ENCODE measurements at regions not wholly inside any gene's neighbourhood (a gene's known extent, or its start where the extent isn't known, plus 50 kb on each side); places are given as distances from the start of the nearest gene placed in this dataset.
"Not testable (repeated sequence)": the region's sequence is repeated elsewhere in the genome, so short reads cannot be mapped to it uniquely, and the experiment has no call there.

DNA sequence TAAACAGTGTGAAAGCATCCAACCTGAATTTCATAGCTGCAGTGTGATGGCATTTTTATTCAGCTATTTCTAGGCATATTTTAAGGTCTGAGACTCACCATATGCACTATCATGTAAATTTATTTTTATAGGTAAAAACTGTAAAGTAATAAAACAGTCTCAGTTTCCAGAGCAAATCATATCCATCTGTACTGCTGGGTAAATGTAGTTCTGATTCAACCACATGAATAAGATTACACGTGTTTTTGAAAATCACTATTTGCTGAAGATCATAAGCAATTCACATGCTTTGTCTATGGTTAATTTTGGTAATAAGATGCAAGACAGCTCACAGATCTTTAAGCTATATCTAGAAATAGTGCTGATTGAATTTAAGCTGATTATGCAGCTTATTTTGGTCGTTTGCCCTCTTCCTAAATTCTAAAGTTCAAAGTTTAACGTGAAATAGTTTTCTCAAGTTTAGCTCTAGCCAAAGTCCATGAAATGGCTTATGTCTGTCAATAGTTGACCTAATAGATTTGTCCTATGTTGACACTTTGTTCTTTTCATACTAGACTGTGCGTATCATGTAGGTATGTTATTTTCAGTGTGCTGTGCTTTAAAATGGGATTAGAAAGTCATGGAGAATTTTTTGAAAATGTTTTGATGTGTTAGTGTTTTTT, 489.0 kb downstream of the USP25 start:
- no peak for DNase-seq

DNA sequence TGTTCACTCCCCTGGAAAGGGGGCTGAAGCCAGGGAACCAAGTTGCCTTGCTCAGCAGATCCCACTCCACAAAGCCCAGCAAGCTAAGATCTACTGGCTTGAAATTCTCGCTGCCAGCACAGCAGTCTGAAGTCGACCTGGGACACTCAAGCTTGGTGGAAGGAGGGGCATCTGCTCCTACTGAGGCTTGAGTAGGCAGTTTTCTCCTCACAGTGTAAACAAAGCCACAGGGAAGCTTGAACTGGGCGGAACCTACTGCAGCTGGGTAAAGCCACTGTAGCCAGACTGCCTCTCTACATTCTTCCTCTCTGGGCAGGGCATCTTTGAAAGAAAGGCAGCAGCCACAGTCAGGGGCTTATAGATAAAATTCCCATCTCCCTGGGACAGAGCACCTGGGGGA, 495.0 kb downstream of the USP25 start:
- not testable (repeated sequence) for DNase-seq

DNA sequence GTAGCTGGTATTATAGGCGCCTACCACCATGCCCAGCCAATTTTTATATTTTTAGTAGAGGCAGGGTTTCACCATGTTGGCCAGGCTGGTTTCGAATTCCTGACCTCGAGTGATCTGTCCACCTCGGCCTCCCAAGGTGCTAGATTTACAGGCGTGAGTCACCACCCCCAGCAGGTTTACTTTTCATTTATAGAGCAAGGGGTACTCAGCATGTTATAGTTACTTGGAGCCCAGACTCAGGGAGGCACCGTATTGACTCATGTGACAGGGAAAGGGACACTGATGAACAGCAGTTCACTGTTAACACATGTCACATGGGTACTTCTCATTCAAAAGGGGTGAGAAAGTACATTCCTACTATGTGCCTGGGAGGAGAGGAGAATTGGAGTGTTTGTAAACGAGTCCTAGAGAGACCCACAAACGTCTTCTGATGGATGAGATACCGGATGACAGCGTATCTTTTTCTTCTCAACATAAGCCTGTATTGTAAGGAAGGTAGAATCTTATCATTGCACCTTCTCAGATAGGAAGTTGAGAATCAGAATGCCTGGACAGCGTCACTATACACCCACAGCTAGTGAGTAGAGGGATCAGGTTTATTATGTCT, 510.0 kb downstream of the USP25 start:
- no peak for DNase-seq

DNA sequence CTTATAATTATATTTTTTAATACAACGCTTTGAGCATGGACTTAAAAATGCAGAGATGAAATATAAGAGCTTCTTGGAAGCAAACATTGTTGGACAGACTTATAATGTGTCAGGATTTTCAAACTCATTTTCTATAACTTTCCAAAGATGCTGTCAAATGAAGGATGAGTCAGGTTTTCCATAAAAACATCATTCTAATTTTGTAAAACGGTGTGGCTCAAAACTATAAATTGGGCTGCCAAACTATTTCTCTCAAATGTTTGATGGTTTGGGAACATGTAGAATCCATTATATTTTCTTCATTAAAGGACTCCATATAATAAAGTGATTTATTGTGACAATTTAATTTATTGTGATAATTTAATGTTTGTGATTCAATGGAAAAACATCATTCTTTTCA, 511.2 kb downstream of the USP25 start:
- peak; percentile 32 for DNase-seq

DNA sequence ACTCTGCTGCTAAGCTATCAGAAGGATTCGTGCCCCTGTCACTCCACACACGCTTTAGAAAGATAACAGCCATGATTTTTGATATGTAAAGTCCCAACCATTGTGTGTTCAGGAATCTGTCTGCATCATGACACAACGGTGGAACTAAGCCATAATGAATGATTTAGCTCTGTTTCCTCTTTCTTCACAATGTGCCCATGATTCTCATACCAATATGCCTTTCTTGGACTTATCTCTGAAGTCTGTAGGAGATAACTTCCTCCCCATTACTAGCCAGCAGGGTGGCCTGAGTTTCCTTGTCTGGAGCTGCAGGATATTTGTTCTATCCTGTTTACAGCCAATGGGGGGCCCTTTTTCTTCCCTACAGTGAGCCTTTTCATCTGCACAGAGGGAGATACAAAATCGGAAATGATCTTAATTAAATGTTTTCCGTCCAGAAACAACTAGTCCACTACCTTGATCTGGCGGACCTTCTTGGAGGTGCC, 511.7 kb downstream of the USP25 start:
- DNase-seq = no peak

DNA sequence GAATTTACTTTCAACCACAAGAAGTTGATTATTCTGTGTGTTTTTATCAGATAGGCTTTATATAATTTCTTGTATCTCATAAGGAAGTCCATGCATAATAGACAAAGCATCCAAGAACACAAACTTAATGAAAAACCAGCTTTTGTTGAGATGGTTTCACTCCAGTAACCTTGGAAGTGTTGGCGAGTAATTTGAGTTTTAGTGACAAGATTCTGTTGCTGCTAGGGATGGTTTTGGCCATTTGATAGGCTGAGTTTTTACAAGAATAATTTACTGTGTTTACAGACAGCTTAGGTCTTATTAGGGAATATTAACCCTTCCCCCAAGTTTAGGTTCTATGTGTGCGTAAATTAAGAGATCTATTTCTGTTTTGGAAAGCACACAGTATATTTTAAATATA, 513.6 kb downstream of the USP25 start:
- no peak for DNase-seq

DNA sequence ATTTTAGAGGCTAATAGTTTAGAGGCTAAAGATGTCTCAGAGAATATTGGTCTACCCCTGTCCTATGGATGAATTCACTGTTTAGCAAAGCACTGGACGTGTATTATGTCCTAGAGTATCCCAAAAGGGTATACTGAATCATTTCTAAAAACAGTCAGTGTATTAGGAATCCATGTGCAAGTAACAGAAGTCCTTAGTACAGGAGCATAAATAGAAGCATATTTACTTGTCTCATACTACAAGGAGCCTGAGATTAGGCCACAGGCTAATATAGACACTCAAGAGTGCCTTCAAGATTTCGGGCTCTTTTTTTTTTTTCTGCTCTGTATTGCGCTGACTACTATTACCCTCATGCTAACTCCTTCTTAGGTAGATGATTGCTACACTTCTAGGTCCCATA, 518.9 kb downstream of the USP25 start:
- no peak for DNase-seq

DNA sequence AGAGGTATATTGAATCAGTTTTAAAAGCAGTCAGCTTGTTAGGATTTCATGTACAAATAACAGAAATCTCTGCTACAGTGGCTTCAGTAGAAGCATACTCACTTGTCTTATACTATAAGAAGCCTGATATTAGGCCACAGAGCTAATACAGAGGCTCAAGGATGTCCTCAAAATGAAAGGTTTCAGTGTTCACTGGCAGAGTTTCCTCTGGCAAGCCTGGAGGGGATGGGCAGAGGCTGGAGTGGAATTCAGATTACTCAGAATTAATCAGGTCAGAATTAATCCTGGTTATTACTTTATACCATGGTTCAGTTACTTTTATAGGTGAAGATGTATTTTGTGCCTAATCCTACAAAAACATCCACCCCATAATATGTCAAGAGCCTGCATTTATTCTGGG, 520.5 kb downstream of the USP25 start:
- no peak for DNase-seq

DNA sequence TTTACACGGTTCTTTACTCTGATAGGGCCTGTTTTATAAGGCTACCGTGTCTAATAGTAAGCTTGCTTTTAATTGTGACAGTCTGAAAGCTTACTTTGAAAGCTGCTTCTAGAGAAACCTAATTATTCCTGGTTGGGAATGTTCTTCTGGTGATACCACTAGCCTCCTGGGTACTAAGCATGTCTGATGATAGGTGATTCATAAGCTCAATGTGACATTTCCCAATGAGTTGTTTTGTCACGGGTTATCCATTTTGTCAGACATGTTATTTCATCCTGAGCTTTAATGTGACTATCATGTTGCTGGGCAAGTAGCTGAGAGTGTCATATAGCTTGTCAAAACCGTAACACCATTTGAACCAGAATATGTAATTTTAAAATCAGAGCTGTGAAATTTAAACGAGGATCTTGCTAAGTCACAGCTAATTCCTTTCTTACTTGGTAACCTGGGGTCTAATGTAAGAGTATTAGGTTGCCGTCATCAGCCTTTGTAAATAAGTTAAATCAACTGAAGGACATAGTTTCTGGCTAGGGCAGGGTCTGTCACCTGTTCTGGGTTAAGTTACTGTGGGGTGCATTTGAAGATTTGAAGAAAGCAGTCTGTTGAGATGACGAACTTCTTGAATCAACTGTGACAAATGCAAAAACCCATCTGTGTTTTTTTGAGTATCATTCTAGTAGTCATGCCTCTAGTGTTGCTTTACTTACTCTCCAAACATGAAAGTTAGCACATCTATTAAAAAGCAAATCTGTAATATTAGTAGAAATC, 529.2 kb downstream of the USP25 start:
- DNase-seq = no peak

DNA sequence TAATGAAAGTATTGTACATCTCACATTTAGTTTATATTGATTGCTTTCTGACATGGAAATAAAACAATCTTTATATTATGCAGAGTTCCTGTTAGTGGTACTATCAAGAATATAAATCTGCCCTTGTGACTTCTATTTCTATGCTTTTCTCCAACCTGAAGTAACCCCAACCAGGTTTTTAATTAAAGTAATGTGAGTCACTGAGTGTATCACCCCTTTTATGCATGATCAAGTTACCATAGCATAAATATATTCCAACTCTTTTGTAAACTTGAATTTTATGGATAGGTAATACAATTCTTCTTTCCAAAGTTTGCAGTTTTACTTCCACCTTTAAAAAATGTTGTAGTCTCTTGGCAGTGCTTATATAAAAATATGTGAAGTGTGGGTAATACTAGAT, 532.3 kb downstream of the USP25 start:
- no peak for DNase-seq

DNA sequence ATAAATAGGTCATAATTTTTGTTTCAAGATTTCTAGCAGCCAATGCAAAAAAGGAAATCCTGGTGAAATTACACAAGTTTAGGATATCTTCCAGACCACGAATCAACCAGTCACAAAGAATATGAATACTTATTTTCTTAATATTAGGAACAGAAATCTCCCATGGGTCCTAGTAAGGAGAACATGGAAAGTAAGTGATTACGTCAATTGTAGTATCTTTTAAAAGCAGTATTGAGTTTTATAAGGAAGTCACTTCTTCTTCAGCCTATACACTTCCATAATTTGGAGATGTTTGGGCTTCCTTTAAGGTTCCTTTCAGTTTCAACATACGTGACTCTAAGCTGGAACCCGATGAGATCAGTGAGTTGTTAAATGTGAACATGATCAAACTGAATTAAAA, 534.5 kb downstream of the USP25 start:
- no peak for DNase-seq

DNA sequence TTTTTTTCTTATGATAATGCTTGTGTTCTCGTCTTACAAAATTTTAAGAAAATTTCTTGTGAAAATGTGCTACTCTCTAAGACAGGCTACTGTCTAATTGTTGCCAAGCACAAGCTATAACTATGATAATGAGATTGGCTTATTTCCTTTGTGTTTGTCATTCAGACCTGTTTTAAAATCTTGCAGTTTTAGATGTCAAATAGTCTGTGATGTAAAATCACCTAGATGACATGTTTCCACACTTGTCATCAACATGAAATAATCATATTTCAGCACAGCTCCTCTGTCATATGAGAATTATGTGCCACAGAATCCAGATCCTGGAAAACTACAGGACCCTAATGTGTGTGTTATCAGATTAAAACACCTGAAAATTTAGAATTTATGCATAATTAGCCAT, 539.7 kb downstream of the USP25 start:
- no peak for DNase-seq

DNA sequence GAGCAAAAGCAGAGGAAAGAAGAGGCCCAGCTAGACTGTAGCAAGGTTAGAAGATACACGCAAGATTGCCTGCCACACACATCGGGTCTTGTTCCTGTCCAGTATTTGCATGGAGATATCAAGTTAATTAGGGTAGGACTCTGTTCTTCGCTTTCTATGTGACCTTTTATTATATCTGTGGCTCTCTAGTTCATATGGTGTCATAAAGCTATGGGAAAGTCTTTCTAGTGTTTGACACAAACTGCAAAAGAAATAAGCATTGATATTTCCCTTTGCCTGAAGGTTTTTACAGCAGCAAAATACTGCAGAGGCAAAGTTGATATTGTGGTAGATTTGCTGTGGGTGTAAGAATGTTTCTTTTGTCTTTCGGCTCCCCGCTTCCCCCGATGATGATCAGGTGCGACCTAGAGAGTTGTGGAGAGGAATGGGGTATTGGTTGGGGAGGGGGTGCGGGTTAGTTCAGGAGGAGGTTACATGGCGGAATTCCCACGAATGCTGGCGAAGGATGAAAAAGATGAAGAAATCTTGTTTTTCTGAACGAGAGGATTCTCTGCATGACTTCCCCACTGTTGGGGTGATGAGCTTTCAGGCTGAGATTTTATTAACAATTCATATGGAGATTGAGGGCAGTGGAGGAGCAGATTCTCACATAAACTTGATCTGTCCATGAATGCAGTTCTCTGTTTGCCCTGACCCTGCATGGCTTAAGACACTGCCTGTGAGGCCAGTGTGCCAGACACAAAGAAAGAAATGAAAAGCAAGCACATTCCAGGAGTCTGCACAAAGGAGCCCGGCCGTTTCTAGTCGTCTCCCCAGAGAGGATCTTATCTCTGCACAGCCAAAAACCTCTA, 550.2 kb downstream of the USP25 start:
- peak; percentile 62 for DNase-seq

DNA sequence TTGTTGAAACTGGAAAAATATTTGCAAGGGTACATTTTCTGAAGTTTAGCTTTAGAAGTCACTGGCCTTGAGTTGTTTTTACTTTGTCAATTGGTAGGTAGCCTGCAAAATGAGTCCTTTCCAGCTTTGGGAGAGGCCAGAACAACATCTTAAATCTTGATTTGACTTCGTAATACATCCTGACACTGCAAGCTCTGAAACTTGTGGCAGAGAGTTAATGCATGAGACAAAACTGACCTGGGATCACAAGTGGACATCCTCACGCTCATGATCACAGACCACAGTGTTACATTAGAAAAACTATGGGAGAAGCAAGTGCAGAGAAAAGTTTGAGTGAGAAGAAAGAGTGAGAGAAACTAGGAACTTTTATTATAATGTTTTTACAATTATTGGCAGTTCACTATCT, 550.9 kb downstream of the USP25 start:
- DNase-seq = no peak

DNA sequence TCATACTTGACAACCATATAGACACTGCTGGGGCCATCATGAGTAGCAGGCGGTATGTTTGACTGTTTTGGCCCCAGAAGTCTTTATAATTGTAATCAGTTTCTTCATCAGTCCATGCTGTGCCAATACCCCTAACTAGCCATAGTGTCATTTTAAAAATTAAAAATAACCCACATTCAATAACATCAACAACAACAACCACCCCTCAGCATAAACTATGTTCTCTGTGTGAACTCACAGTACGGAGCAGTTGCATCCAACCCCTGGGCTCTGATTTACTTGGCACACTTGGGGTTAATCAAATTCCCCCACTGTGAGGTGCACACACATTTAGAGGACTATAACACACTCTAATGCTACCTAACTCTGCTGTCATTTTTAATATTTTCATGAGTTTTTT, 553.7 kb downstream of the USP25 start:
- no peak for DNase-seq

DNA sequence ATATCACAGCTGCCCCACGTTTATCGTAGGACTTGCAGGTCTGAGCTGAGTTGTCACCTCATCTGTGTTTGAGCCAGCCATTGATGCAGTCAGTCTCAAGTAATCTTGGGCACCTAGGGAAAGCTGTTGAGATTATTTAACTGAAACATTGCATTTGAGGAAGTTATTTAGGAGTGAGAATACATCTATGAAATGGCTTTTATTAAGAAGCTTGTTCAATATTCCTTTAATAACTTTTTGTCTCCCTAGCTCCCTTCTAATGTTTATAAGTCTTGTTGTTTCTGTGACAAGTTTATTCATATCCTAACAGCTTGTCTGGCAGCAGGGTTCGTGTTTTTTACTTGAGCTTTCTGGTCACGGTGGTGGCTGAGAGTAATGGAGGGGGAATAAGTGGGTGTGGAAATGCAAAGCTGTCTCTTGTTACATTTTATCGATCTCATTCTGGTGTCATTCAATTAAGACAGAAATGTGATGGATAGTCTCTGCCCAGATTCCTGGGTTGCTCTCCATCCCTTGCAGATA, 555.9 kb downstream of the USP25 start:
- no peak for DNase-seq

DNA sequence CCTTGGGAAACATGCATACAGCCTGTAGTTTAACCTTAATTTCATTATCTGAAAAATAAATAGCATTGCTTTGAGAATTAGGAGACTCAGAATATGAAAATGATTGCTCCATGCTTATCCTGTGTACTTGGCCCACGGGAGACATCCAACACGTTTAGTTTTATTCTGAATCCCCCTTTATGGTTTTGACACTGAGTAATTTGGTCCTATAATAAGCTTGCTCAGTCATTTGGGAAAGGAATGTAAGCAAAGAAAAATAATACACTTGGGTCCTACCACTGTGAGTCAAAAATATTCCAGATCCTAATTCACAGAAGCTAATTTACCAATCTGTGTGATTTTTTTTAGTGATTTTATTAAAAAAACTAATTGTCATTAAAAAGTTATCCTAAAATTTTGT, 557.3 kb downstream of the USP25 start:
- no peak for DNase-seq

DNA sequence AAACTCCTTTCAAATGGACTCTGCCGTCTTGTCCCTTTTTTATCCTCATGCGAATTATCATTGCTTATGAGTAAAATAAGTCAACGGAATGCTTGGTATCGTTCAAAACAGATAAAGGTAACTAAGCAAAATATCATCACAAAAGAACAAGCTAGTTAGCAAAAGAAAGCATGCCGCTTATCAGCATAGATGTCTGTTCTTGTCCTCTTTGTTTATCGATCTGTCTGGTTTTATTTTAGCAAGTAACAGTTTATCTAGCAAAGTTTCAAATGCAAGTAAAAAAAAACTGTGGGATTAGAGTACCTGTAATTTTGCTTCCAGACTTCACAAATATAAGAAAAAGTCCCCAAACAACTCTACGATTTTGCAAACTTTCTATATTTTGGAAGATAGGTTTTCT, 561.5 kb downstream of the USP25 start:
- no peak for DNase-seq

DNA sequence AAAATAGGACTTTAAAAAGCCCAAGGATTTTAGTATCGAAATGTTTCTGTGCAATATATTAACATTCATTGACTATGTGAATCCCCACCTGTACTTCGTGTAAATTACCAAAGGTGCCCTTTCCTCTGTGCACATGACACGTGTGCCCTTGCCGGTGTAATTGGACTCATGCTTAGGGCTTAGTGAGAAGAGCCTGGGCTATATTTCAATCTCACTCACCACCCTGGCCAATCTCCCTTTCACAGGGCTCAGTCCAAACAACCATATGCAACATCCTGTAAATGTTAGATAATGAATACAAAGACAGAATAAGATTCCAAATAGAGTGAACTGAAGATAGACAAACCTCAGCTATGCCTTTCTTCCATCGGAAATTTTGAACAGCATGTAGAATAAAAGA, 564.3 kb downstream of the USP25 start:
- DNase-seq = no peak

DNA sequence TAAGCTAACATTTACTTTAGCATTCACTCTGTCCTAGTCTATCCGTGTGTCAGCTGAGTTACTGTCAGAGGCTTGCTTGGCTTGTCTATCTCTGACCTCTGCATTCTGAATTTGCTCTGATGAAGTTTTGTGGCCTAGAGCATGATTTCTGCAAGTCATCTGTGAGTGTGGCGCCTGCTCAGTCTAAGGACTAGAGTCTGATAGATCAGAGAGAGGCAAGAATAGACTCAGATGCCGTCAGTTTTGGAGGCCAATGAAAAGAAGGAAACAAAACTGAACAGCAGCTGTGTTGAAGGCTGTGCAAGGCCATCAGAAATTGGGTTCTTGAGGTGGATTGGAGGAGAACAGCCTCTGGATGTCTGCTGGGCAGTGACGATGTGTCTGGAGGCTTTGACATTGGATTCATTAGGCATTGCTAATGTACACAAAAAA, 573.1 kb downstream of the USP25 start:
- DNase-seq = no peak

DNA sequence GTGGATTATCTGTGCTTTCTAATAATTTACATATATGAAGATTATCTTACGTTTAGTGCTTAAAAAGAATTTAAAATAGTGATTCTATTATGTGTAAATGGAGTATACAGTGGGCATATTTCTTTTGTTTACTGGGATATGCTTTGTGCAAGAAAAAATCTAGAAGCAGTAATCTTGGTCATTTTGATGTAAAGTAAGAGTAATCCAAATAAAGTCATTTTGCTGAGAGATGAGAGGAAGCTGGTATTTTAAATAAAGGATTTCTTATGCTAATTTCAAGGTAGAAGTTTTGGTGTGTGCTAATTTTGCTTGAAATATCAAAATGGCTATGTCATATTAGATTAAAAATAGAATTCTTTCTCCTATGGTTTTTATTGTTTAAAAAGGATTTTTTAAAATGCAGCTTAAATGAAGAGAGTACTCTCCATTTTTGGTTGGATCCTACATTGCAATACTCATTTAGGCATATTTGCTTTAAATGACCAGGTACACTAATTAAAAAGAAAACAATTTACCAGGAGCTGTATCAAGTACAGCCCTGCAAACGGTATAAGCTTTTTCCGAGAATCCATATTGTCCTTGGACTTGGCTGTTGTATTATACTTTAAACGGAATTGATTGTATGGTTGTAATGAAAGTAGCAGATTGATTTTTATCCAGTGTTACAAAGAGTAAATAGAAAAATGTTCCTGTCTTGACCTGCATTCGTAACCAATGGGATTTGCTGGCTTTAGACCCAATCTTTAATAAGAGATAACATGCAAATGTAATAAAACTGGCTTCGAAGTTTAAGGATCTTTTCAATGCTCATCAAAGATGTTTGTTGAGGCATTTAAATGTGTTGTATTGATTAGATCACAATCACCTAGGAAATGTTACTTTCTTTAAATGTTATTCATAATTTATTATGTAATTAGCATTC, 574.7 kb downstream of the USP25 start:
- no peak for DNase-seq
